GM23338 (cell line): ENCODE measurements at regions not wholly inside any gene's neighbourhood (a gene's known extent, or its start where the extent isn't known, plus 50 kb on each side); places are given as distances from the start of the nearest gene placed in this dataset.

Experiments
- ATAC-seq: fragments of 200-7000 bp; cut with Tn5 transposase; 3 replicates; pipeline ENCODE4 v1.9.1; 2020
- DNase-seq: peaks from one replicate; pipeline ENCODE4 v3.0.0-alpha.2; 2015; ENCODE audit warnings: low spot score
- H2AFZ ChIP-seq: fragments of 200-600 bp; sonication (generic); 2 replicates; pipeline ENCODE4 v1.8.0; 2016; ENCODE audit warnings: antibody characterized with exemption, mild to moderate bottlenecking, moderate library complexity
- H3F3A ChIP-seq: fragments of 200-600 bp; sonication (generic); replicated peaks from 2 replicates; pipeline ENCODE4 v1.8.0; 2017; ENCODE audit warnings: antibody characterized with exemption, mixed run types, low read depth
- H3K27ac ChIP-seq: fragments of 200-600 bp; sonication (generic); 2 replicates; pipeline ENCODE4 v1.6.1; 2016; ENCODE audit warnings: low read depth
- H3K27me3 ChIP-seq: fragments of 200-600 bp; sonication (generic); 2 replicates; pipeline ENCODE4 v1.8.0; 2016; ENCODE audit warnings: mild to moderate bottlenecking, mixed run types, moderate library complexity; ENCODE audit not compliant: insufficient read depth
- H3K36me3 ChIP-seq: fragments of 200-600 bp; sonication (generic); 2 replicates; pipeline ENCODE4 v1.8.0; 2016; ENCODE audit warnings: mild to moderate bottlenecking; ENCODE audit not compliant: insufficient read depth
- H3K4me1 ChIP-seq: fragments of 200-600 bp; sonication (generic); 2 replicates; pipeline ENCODE4 v1.8.0; 2016; ENCODE audit warnings: mild to moderate bottlenecking, moderate library complexity; ENCODE audit not compliant: insufficient read depth
- H3K4me2 ChIP-seq: fragments of 200-600 bp; sonication (generic); 2 replicates; pipeline ENCODE4 v1.7.1; 2017; ENCODE audit warnings: mixed run types
- H3K4me3 ChIP-seq: fragments of 200-600 bp; sonication (generic); 2 replicates; pipeline ENCODE4 v1.6.1; 2016; ENCODE audit warnings: mixed run types
- H3K79me2 ChIP-seq: fragments of 200-600 bp; sonication (generic); replicated peaks from 2 replicates; pipeline ENCODE4 v1.8.0; 2017; ENCODE audit warnings: mild to moderate bottlenecking; ENCODE audit not compliant: insufficient read depth
- H3K9me2 ChIP-seq: fragments of 200-600 bp; sonication (generic); 2 replicates; pipeline ENCODE4 v1.8.0; 2017; ENCODE audit not compliant: insufficient read depth
- H4K20me1 ChIP-seq: fragments of 200-600 bp; sonication (generic); replicated peaks from 2 replicates; pipeline ENCODE4 v1.8.0; 2017; ENCODE audit warnings: mild to moderate bottlenecking; ENCODE audit not compliant: insufficient read depth
- H3K27ac Mint-ChIP-seq: 2 replicates; pipeline ENCODE4 v1.8.0; 2020; ENCODE audit warnings: inconsistent platforms, mild to moderate bottlenecking, moderate library complexity, mixed read lengths
- H3K27me3 Mint-ChIP-seq: 3 replicates; pipeline ENCODE4 v1.8.0; 2022; ENCODE audit warnings: low read depth, mild to moderate bottlenecking, moderate library complexity, mixed read lengths, inconsistent platforms; ENCODE audit not compliant: insufficient read depth, poor library complexity
- H3K36me3 Mint-ChIP-seq: 3 replicates; pipeline ENCODE4 v1.8.0; 2021; ENCODE audit warnings: low read depth, mild to moderate bottlenecking, inconsistent platforms, moderate library complexity, mixed read lengths
- H3K4me1 Mint-ChIP-seq: 3 replicates; pipeline ENCODE4 v1.8.0; 2020; ENCODE audit warnings: mild to moderate bottlenecking, inconsistent platforms, mixed read lengths
- H3K4me3 Mint-ChIP-seq: 3 replicates; pipeline ENCODE4 v1.8.0; 2021; ENCODE audit warnings: moderate library complexity, mild to moderate bottlenecking, inconsistent platforms, mixed read lengths
- H3K9me3 Mint-ChIP-seq: 3 replicates; pipeline ENCODE4 v1.8.0; 2020; ENCODE audit warnings: moderate library complexity, mild to moderate bottlenecking, inconsistent platforms, mixed read lengths
- CREB1 ChIP-seq: fragments of 250-450 bp; sonication (Bioruptor Pico); IDR thresholded peaks from 2 replicates; pipeline ENCODE4 v1.5.0; 2020; ENCODE audit warnings: low read depth, mild to moderate bottlenecking, moderate library complexity
- CTCF ChIP-seq, 2 experiments: fragments of 200-600 bp in 1 of 2; sonication (generic) in 1 of 2; conservative IDR thresholded peaks; 2 replicates each; pipeline versions ENCODE4 v1.5.1 to v1.6.1; 2016 to 2017; ENCODE audit warnings: antibody characterized with exemption in 2 of 2, low read depth in 2 of 2, mild to moderate bottlenecking in 2 of 2, moderate library complexity in 1 of 2
- EZH2 ChIP-seq: fragments of 200-600 bp; sonication (generic); IDR thresholded peaks from one replicate; pipeline ENCODE4 v1.8.0; 2017; ENCODE audit warnings: antibody characterized with exemption, mild to moderate bottlenecking, low read depth; ENCODE audit not compliant: unreplicated experiment
- EZH2phosphoT487 ChIP-seq: fragments of 200-600 bp; sonication (generic); IDR thresholded peaks from one replicate; pipeline ENCODE4 v1.8.1; 2018; ENCODE audit warnings: antibody characterized with exemption; ENCODE audit not compliant: unreplicated experiment
- JUNB ChIP-seq: IDR thresholded peaks from one replicate; pipeline ENCODE4 v1.6.1; 2016; ENCODE audit warnings: antibody characterized with exemption; ENCODE audit not compliant: unreplicated experiment
- NANOG ChIP-seq: IDR thresholded peaks from 2 replicates; pipeline ENCODE4 v1.6.1; 2016; ENCODE audit warnings: antibody characterized with exemption, borderline replicate concordance
- POLR2AphosphoS5 ChIP-seq: IDR thresholded peaks from 2 replicates; pipeline ENCODE4 v1.6.1; 2016; ENCODE audit warnings: antibody characterized with exemption, low read depth
- REST ChIP-seq: IDR thresholded peaks from one replicate; pipeline ENCODE4 v1.6.1; 2018; ENCODE audit warnings: antibody characterized with exemption; ENCODE audit not compliant: unreplicated experiment
- STAT1 ChIP-seq: IDR thresholded peaks from one replicate; pipeline ENCODE4 v1.6.1; 2016; ENCODE audit warnings: antibody characterized with exemption; ENCODE audit not compliant: unreplicated experiment
- ZNF114 ChIP-seq: fragments of 250-450 bp; sonication (Bioruptor Pico); IDR thresholded peaks from 2 replicates; pipeline ENCODE4 v1.5.0; 2020; ENCODE audit warnings: mild to moderate bottlenecking, moderate library complexity
- ZNF462 ChIP-seq: fragments of 250-450 bp; sonication (Bioruptor Pico); IDR thresholded peaks from 2 replicates; pipeline ENCODE4 v1.5.0; 2020; ENCODE audit warnings: mild to moderate bottlenecking, moderate library complexity

DNA sequence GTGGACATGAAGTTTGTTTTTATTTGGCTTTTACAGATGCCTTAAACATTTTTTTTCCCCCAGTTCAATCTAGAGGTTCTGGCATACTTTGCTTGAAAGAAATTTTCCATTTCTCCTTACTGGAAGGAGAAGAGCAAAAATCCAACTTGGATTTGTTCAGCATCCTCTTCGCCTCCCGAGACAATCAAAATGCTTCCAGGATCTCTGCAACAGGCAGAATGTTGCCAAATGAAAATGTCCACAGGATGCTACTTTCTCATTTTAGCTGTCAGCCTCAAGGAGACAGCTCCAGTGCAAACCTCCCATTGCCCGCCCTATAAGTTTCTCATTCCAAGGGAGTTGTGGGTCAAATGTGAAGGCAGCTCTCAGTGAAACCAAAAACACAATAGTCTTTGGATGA lies 1972.1 kb downstream of the MAT2B start:
- H3K79me2 ChIP-seq: no peaks in the 10 kb centered on the region
- Mint-ChIP-seq H3K4me3 (no peak overlapping the region), H3K27me3 (no peaks in the 10 kb centered on the region), H3K4me1 (peaks cover 6% of the 10 kb centered on the region; the same call in 2 of the 3 replicates), H3K27ac (no peak overlapping the region), H3K9me3 (no peaks in the 10 kb centered on the region), H3K36me3 (no peaks in the 10 kb centered on the region)
- no peak overlapping the region for H3K4me2 ChIP-seq
- no peak for TF ChIP-seq JUNB
- H3F3A ChIP-seq: no peaks in the 10 kb centered on the region
- no peak overlapping the region for H3K4me3 ChIP-seq
- peaks cover 8% of the 10 kb centered on the region; the same call in 1 of the 2 replicates for H3K4me1 ChIP-seq
- H3K9me2 ChIP-seq: no peaks in the 10 kb centered on the region; the same call in 1 of the 2 replicates
- H3K36me3 ChIP-seq: no peaks in the 10 kb centered on the region
- ATAC-seq: no peak
- no peak overlapping the region for H2AFZ ChIP-seq
- no peaks in the 10 kb centered on the region for H4K20me1 ChIP-seq
- no peak overlapping the region for H3K27ac ChIP-seq
- no peak for DNase-seq
- no peaks in the 10 kb centered on the region for H3K27me3 ChIP-seq

- Mint-ChIP-seq H3K27ac (no peak overlapping the region), H3K27me3 (no peaks in the 10 kb centered on the region)
- ATAC-seq: no peak
- TF ChIP-seq REST (no peak), STAT1 (no peak), EZH2 (no peak), CREB1 (CRISPR knock-in tag) (no peak), NANOG (no peak), ZNF114 (CRISPR knock-in tag) (no peak), EZH2phosphoT487 (no peak), POLR2AphosphoS5 (no peak), ZNF462 (CRISPR knock-in tag) (no peak), CTCF (conservative IDR thresholded peaks at IDR 0.05; ENCODE audit: low read depth in 2 of 2) (no peak)
Observed at GRCh38 chr5:165495829-165496380, 1990.5 kb downstream of the MAT2B start.

More at GRCh38 chr5:165495829-165496380, 1990.5 kb downstream of the MAT2B start:
- peak overlapping the region; percentile 71 for H2AFZ ChIP-seq
- H3K4me3 ChIP-seq: no peak overlapping the region
- no peaks in the 10 kb centered on the region for H3F3A ChIP-seq
- H3K9me3 Mint-ChIP-seq: no peaks in the 10 kb centered on the region
- no peaks in the 10 kb centered on the region for H3K36me3 ChIP-seq
- H3K27ac ChIP-seq: no peak overlapping the region
- no peaks in the 10 kb centered on the region for H3K4me1 Mint-ChIP-seq
- no peaks in the 10 kb centered on the region for H3K27me3 ChIP-seq
- H3K4me2 ChIP-seq: no peak overlapping the region
- no peaks in the 10 kb centered on the region for H3K4me1 ChIP-seq
- H3K4me3 Mint-ChIP-seq: no peak overlapping the region
- no peaks in the 10 kb centered on the region for H3K36me3 Mint-ChIP-seq
- H3K9me2 ChIP-seq: no peaks in the 10 kb centered on the region; the same call in 1 of the 2 replicates
- no peaks in the 10 kb centered on the region for H3K79me2 ChIP-seq
- no peaks in the 10 kb centered on the region for H4K20me1 ChIP-seq
- no peak for DNase-seq
